HEK293 (cell line): ENCODE measurements at regions not wholly inside any gene's neighbourhood (a gene's known extent, or its start where the extent isn't known, plus 50 kb on each side); places are given as distances from the start of the nearest gene placed in this dataset.

Experiments
- CTCF ChIA-PET: fragments of 350-600 bp; formaldehyde crosslinking; extraction: SDS; loops from one replicate; lab custom pipeline; 2021; ENCODE audit warnings: antibody characterized with exemption; lab: Yijun Ruan, JAX
- POLR2A ChIA-PET: fragments of 300-600 bp; formaldehyde crosslinking; extraction: SDS; loops from one replicate; lab custom pipeline; 2020; ENCODE audit warnings: antibody characterized with exemption, inconsistent platforms; lab: Yijun Ruan, JAX
- H3K27ac ChIP-seq: fragments of 200-500 bp; sonication (Bioruptor generic); 2 replicates; pipeline ENCODE4 v1.5.1; 2014; ENCODE audit warnings: low read depth, low read length, control low read depth, inconsistent platforms; ENCODE audit errors: extremely low read depth
- H3K36me3 ChIP-seq, 2 experiments: fragments of 200-500 bp in 1 of 2; sonication (Bioruptor generic) in 1 of 2; 1 replicate in 1 of 2; 2 replicates in 1 of 2; pipeline ENCODE4 v1.5.1; 2014 to 2017; ENCODE audit warnings: inconsistent platforms in 2 of 2, low read length in 2 of 2; ENCODE audit not compliant: control insufficient read depth in 2 of 2, insufficient read depth in 1 of 2
- H3K4me1 ChIP-seq: fragments of 200-500 bp; sonication (Bioruptor generic); 2 replicates; pipeline ENCODE4 v1.5.1; 2014; ENCODE audit warnings: mild to moderate bottlenecking, low read length, inconsistent platforms; ENCODE audit not compliant: control insufficient read depth, insufficient read depth
- H3K4me3 ChIP-seq: 2 replicates; pipeline ENCODE4 v1.5.1; 2011; ENCODE audit warnings: low read depth, mild to moderate bottlenecking, control low read depth, low read length, moderate library complexity
- H3K9me3 ChIP-seq: fragments of 200-500 bp; sonication (Bioruptor generic); 2 replicates; pipeline ENCODE4 v1.5.1; 2014; ENCODE audit warnings: low read depth, low read length, inconsistent platforms; ENCODE audit not compliant: control insufficient read depth, insufficient read depth
- BCL11A ChIP-seq: fragments of 450-650 bp; formaldehyde crosslinking; IDR thresholded peaks from 2 replicates; pipeline ENCODE4 v1.5.1; 2016; ENCODE audit warnings: low read depth, missing biosample characterization, missing genetic modification characterization
- GFI1B ChIP-seq: fragments of 450-650 bp; formaldehyde crosslinking; IDR thresholded peaks from 2 replicates; pipeline ENCODE4 v1.5.1; 2016; ENCODE audit warnings: missing biosample characterization, missing genetic modification characterization
- GLI4 ChIP-seq: fragments of 450-650 bp; formaldehyde crosslinking; IDR thresholded peaks from 2 replicates; pipeline ENCODE4 v1.5.1; 2016; ENCODE audit warnings: missing biosample characterization, missing genetic modification characterization
- OVOL3 ChIP-seq: fragments of 450-650 bp; formaldehyde crosslinking; IDR thresholded peaks from 2 replicates; pipeline ENCODE4 v1.5.1; 2016; ENCODE audit warnings: missing biosample characterization, missing genetic modification characterization
- PATZ1 ChIP-seq: fragments of 450-650 bp; formaldehyde crosslinking; IDR thresholded peaks from 2 replicates; pipeline ENCODE4 v1.5.1; 2016; ENCODE audit warnings: missing biosample characterization, missing genetic modification characterization
- SCRT1 ChIP-seq: fragments of 450-650 bp; formaldehyde crosslinking; IDR thresholded peaks from 2 replicates; pipeline ENCODE4 v1.5.1; 2016; ENCODE audit warnings: missing biosample characterization, missing genetic modification characterization, borderline replicate concordance
- SP3 ChIP-seq: fragments of 450-650 bp; formaldehyde crosslinking; IDR thresholded peaks from 2 replicates; pipeline ENCODE4 v1.5.1; 2016; ENCODE audit warnings: missing biosample characterization, missing genetic modification characterization
- YY1 ChIP-seq: fragments of 450-650 bp; formaldehyde crosslinking; IDR thresholded peaks from 2 replicates; pipeline ENCODE4 v1.5.1; 2018; ENCODE audit warnings: missing biosample characterization, missing genetic modification characterization
- ZBTB1 ChIP-seq: fragments of 450-650 bp; formaldehyde crosslinking; IDR thresholded peaks from 2 replicates; pipeline ENCODE4 v1.5.1; 2016; ENCODE audit warnings: missing biosample characterization, missing genetic modification characterization
- ZBTB20 ChIP-seq: fragments of 450-650 bp; formaldehyde crosslinking; IDR thresholded peaks from 2 replicates; pipeline ENCODE4 v1.5.1; 2016; ENCODE audit warnings: missing biosample characterization, missing genetic modification characterization
- ZBTB44 ChIP-seq: fragments of 450-650 bp; IDR thresholded peaks from 2 replicates; pipeline ENCODE4 v1.5.1; 2018; ENCODE audit warnings: missing biosample characterization, mild to moderate bottlenecking, missing genetic modification characterization
- ZFP37 ChIP-seq: fragments of 450-650 bp; formaldehyde crosslinking; IDR thresholded peaks from 2 replicates; pipeline ENCODE4 v1.5.1; 2016; ENCODE audit warnings: missing biosample characterization, missing genetic modification characterization
- ZIC2 ChIP-seq: fragments of 450-650 bp; formaldehyde crosslinking; IDR thresholded peaks from 2 replicates; pipeline ENCODE4 v1.5.1; 2016; ENCODE audit warnings: missing biosample characterization, missing genetic modification characterization
- ZNF138 ChIP-seq: fragments of 450-650 bp; formaldehyde crosslinking; IDR thresholded peaks from 2 replicates; pipeline ENCODE4 v1.5.1; 2016; ENCODE audit warnings: missing biosample characterization, missing genetic modification characterization, borderline replicate concordance
- ZNF146 ChIP-seq: fragments of 450-650 bp; formaldehyde crosslinking; IDR thresholded peaks from 2 replicates; pipeline ENCODE4 v1.5.1; 2016; ENCODE audit warnings: missing biosample characterization, missing genetic modification characterization
- ZNF23 ChIP-seq: fragments of 450-650 bp; formaldehyde crosslinking; IDR thresholded peaks from 2 replicates; pipeline ENCODE4 v1.5.1; 2016; ENCODE audit warnings: missing biosample characterization, missing genetic modification characterization, borderline replicate concordance
- ZNF335 ChIP-seq: fragments of 450-650 bp; formaldehyde crosslinking; conservative IDR thresholded peaks from 2 replicates; pipeline ENCODE4 v1.5.1; 2016; ENCODE audit warnings: missing biosample characterization, missing genetic modification characterization
- ZNF350 ChIP-seq: fragments of 450-650 bp; formaldehyde crosslinking; IDR thresholded peaks from 2 replicates; pipeline ENCODE4 v1.5.0; 2017; ENCODE audit warnings: missing biosample characterization, mild to moderate bottlenecking, missing genetic modification characterization
- ZNF433 ChIP-seq: fragments of 450-650 bp; formaldehyde crosslinking; IDR thresholded peaks from 2 replicates; pipeline ENCODE4 v1.5.1; 2016; ENCODE audit warnings: missing biosample characterization, missing genetic modification characterization, low read depth
- ZNF548 ChIP-seq: fragments of 450-650 bp; formaldehyde crosslinking; IDR thresholded peaks from 2 replicates; pipeline ENCODE4 v1.5.1; 2016; ENCODE audit warnings: missing biosample characterization, missing genetic modification characterization
- ZNF629 ChIP-seq: fragments of 450-650 bp; formaldehyde crosslinking; IDR thresholded peaks from 2 replicates; pipeline ENCODE4 v1.5.1; 2017; ENCODE audit warnings: missing biosample characterization, missing genetic modification characterization
- ZNF664 ChIP-seq: fragments of 450-650 bp; formaldehyde crosslinking; IDR thresholded peaks from 2 replicates; pipeline ENCODE4 v1.5.1; 2016; ENCODE audit warnings: missing biosample characterization, missing genetic modification characterization
- ZNF670 ChIP-seq: fragments of 450-650 bp; formaldehyde crosslinking; IDR thresholded peaks from 2 replicates; pipeline ENCODE4 v1.5.1; 2016; ENCODE audit warnings: missing biosample characterization, missing genetic modification characterization, low read depth
- ZNF830 ChIP-seq: fragments of 450-650 bp; IDR thresholded peaks from 2 replicates; pipeline ENCODE4 v1.5.0; 2018; ENCODE audit warnings: missing biosample characterization, missing genetic modification characterization, low read depth, mild to moderate bottlenecking, moderate library complexity

GRCh38 chr14:101226603-101227425 lies 323.3 kb upstream of the RTL1 start (continued):
- no peak for TF ChIP-seq PATZ1 (tag by site-specific recombination)
- TF ChIP-seq ZFP37 (tag by site-specific recombination) = no peak
- TF ChIP-seq SCRT1 (tag by site-specific recombination) = no peak
- no peak for TF ChIP-seq OVOL3 (tag by site-specific recombination)
- no peak for TF ChIP-seq ZNF138 (tag by site-specific recombination)
- TF ChIP-seq ZNF335 (tag by site-specific recombination) = no peak

- ChIA-PET POLR2A (no interaction called here), CTCF (no interaction called here)
- no peak for TF ChIP-seq ZBTB20
- no peak for TF ChIP-seq ZNF146 (tag by site-specific recombination)
- TF ChIP-seq GFI1B = no peak
- TF ChIP-seq GLI4 (tag by site-specific recombination) = peak; percentile 82; the same call in 1 of the 2 replicates
- H3K9me3 ChIP-seq = no peaks in the 10 kb centered on the region
- no peak overlapping the region for H3K27ac ChIP-seq
- H3K4me3 ChIP-seq = no peak overlapping the region
- H3K36me3 ChIP-seq = no peaks in the 10 kb centered on the region
- no peaks in the 10 kb centered on the region for H3K4me1 ChIP-seq
Observed at GRCh38 chr14:101227611-101228594, 324.4 kb upstream of the RTL1 start.

- no peak overlapping the region for H3K4me3 ChIP-seq
- CTCF ChIA-PET = no interaction called here
- POLR2A ChIA-PET = no interaction called here
Observed at GRCh38 chr14:101228949-101229541, 325.5 kb upstream of the RTL1 start.

GRCh38 chr14:101229666-101230065 lies 326.1 kb upstream of the RTL1 start:
- ChIA-PET CTCF (no interaction called here), POLR2A (no interaction called here)
- no peak for TF ChIP-seq ZIC2 (tag by site-specific recombination)
- no peak for TF ChIP-seq ZNF664 (tag by site-specific recombination)
- TF ChIP-seq YY1 = no peak
- no peak for TF ChIP-seq ZNF670 (tag by site-specific recombination)
- no peak for TF ChIP-seq ZNF830 (tag by site-specific recombination)
- no peak for TF ChIP-seq BCL11A (tag by site-specific recombination)
- TF ChIP-seq ZBTB1 (tag by site-specific recombination) = no peak
- TF ChIP-seq ZBTB44 (tag by site-specific recombination) = no peak
- no peak overlapping the region for H3K27ac ChIP-seq
- H3K9me3 ChIP-seq = no peaks in the 10 kb centered on the region
- no peaks in the 10 kb centered on the region for H3K36me3 ChIP-seq
- H3K4me1 ChIP-seq = no peaks in the 10 kb centered on the region
- no peak overlapping the region for H3K4me3 ChIP-seq

More at GRCh38 chr14:101228949-101229541, 325.5 kb upstream of the RTL1 start:
- Histone ChIP-seq H3K9me3 (no peaks in the 10 kb centered on the region), H3K36me3 (no peaks in the 10 kb centered on the region), H3K4me1 (no peaks in the 10 kb centered on the region), H3K27ac (no peak overlapping the region)
- TF ChIP-seq ZNF629 (tag by site-specific recombination) (no peak), ZNF548 (tag by site-specific recombination) (no peak), ZNF433 (tag by site-specific recombination) (no peak), ZNF23 (no peak), SP3 (tag by site-specific recombination) (no peak), ZNF350 (no peak)
